GM21786 (cell line): ENCODE measurements at regions not wholly inside any gene's neighbourhood (a gene's known extent, or its start where the extent isn't known, plus 50 kb on each side); places are given as distances from the start of the nearest gene placed in this dataset.
"Not testable (repeated sequence)": the region's sequence is repeated elsewhere in the genome, so short reads cannot be mapped to it uniquely, and the experiment has no call there.

ENCODE experiments used
- ATAC-seq: cut with Tn5 transposase; IDR thresholded peaks from one replicate; pipeline ENCODE4 v1.9.1; 2021; ENCODE audit not compliant: unreplicated experiment

DNA sequence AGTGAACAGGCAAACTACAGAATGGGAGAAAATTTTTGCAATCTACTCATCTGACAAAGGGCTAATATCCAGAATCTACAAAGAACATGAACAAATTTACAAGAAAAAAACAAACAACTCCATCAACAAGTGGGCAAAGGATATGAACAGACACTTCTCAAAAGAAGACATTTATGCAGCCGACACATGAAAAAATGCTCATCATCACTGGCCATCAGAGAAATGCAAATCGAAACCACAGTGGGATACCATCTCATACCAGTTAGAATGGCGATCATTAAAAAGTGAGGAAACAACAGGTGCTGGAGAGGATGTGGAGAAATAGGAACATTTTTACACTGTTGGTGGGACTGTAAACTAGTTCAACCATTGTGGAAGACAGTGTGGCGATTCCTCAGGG lies 167.8 kb upstream of the PWP1 start:
- ATAC-seq = not testable (repeated sequence)

DNA sequence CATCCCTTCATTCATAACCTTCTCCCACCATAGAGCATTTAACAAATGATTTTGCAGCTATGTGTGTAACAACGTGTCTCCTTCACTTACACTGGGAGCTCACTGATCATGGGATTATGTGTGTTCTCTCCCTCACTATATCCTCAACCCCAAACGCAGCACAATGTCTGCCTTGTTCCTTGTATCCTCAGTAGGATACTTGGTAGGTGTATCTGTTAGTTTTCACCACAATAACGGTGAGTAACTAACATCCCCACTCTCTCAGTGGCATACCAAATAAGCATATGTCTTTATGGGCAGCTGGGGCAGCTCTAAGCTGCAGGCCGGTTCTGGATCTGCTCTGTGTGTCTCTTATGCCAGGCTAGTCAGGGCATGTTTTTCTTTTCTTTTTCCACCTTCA lies 166.7 kb upstream of the PWP1 start:
- no peak for ATAC-seq

DNA sequence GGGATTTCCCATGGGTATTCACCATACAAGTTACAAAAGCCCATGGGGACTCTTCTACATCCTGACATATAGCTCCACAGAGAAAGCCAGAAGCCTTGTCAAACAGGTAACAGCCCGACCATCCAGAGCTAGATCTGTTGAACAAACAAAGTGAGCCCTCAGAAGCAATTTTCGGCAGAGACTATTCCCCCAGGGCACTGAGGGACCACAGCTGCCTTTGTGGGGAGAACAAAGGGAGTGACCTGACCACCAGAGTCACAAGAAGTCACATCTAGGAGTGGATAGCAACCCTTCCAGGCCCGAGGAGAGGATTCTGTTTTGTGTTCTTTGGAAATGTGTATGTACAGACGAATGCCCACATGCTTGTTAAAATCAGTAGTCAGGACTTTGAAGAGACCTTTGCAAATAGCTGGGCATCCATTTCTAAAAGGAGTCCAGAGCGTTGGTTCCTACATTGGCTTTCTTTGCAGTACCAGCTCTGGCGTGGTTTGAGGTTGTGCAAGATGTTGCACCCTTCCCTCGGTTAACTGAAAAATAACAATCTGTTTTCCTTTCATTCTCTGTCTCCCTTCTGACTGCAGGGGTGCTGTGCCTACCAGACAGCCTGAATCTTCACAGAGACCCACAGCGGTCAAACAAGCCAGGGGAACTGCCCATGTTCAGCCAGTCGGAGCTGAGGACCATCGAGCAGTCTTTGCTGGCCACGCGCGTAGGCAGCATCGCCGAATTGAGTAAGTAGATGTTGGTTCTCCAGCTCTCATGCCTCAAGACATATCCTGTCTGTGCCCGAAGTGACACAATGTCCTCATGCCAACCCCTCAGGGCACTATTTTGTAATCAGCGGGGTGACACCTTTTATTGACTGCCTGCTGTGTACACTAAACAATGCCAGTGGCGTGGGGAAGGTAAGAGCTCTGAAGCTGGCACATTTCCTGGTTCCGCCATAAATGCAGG lies 165.4 kb upstream of the PWP1 start:
- no peak for ATAC-seq

DNA sequence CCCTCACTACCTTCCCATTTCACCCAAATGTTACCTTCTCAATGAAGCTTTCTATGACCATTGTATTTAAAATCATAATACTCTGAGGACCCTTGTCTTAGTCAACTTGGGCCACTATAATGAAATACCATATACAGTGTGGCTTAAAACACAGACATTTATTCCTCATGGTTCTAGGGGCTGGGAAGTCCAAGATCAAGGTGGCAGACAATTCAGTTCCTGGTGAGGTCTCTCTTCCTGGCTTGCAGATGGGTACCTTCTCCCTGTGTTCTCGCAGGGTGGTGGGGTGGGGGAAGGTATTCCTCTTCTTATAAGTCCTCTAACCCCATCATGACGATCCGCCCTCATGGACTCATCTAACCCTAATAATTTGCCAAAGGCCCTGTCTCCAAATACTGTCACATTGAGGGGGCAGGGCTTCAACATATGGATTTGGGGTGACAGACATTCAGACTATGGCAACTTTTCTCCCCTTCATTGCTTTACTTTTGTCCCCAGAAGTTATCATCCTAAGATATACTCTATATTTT lies 163.7 kb upstream of the PWP1 start:
- ATAC-seq = no peak

DNA sequence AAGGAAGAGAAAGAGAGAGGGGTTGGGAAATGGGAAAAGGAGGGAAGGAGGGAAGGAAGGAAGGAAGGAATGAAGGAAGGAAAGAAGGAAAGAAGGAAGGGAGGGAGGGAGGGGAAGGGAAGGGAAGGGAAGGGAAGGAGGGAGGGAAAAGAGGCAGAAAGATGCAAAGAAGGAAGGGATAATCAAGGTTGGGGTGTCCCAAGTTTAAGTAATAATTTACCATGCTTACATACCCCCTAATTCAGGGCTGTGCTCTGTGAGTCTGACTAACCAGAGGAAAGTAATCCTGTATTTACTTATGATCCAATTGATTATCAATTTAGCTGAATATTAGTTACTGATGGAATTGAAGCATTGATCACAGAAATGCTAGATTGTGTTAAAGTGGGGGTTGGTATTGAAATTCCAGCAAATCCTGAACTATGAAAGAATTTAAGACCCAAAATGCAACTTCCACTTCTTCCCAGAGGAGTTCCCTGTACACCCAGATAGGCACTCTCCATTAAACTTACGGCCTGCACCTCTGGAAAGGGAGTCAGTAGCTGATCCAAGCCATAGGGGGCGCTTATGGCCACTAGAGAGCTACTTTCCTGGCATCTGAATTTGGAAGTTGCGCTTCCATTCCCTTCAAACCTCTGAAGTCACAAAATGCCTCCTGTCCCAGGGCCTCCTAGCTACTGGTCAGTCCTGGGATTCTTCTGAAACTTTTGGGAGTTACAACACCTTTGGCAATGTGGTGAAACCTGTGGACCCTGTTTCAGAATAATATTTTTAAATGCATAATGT lies 162.7 kb upstream of the PWP1 start:
- no peak for ATAC-seq

DNA sequence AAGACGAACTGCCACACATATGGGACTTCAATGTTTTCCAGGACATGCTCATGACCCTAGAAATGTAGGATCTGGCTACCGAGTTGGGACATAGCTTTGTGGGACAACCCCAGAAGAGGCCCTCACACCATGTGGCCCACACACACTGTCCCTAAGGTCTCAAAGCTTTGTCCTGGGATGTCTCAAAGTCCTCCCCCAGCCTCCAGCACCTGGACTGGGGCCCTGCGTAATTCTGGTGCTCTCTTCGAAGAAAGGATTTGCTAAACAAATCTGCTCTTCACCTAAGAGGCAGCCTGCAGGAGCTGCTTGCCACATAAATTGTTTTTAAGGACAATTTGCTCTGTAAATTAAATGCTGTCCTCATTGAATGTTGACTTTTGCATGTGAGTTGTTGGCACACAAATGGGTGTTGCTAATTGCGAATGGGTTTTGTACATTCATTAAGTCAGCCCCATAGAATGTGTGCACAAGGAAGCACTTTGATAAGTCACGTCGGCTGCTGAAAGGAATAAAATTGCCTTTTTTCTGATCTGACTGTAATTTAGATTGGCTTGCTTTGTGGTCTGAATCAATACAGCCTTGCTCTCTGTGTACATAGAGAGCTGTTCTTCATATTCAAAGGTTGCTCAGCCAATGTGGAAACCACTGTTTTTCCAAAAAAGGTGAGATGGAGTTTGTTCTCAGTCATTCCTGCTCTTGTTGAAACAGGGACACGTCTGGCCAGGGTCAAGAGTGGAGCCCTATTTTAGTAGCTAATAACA lies 161.6 kb upstream of the PWP1 start:
- no peak for ATAC-seq

DNA sequence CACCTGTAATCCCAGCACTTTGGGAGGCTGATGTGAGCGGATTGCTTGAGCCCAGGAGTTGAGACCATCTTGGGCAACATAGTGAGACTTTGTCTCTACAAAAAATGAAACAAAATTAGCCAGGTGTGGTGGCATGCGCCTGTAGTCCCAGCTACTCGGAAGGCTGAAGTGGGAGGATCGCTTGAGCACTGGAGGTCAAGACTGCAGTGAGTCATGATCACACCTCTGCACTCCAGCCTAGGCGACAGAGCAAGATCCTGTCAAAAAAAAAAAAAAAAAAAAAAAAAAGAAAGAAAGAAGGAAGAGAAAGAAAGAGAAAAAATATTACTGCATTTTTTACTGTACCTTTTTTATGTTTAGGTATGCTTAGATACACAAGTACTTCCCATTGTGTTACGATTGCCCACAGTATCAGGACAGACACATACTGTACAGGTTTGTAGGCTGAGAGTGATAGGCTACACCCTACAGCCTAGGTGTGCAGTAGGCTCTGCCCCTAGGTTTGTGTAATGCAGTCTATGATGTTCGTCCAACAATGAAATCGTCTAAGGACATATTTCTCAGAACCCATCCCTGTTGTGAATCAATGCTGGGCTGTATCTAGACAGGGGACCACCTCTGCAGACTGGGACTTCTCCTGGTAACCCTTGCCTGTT lies 160.4 kb upstream of the PWP1 start:
- no peak for ATAC-seq

DNA sequence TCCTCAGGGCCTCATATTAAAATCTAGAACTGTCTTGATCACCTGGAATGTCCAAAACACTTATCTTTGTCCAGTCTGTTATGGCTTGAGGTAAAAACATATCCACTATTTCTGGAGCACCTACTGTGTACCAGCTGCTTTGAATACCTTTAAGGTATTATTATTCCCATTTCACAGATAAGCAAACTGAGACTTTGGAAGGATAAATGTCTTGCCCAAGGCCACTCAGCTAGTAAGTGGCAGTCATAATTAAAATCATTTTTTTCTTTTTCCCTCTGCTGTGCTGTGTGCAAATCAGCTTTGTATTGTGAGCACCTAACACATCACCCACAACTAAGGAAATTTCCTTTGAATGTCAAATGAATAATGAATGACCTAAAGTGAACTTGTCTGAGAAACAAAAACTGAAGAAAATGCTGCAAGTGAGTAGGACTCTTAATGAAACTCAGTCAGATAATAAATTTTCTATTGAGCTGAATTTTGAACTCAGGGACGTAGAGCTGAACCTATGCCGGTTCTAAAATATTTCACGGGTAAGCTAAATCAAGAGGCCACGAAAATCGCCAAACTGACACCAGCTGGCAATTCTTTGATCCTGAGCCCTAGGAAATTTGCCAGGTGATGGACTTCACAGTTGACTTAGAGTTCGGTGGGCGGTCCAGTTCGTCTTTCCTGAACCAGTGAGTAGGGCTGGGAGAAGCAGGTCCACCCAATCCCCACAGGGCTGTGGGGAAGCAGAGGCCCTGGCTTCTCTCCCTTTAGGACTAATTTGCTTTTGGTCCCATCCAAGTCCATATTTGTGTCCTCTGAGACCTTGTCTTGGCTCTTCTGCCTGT lies 159.7 kb upstream of the PWP1 start:
- ATAC-seq = no peak

DNA sequence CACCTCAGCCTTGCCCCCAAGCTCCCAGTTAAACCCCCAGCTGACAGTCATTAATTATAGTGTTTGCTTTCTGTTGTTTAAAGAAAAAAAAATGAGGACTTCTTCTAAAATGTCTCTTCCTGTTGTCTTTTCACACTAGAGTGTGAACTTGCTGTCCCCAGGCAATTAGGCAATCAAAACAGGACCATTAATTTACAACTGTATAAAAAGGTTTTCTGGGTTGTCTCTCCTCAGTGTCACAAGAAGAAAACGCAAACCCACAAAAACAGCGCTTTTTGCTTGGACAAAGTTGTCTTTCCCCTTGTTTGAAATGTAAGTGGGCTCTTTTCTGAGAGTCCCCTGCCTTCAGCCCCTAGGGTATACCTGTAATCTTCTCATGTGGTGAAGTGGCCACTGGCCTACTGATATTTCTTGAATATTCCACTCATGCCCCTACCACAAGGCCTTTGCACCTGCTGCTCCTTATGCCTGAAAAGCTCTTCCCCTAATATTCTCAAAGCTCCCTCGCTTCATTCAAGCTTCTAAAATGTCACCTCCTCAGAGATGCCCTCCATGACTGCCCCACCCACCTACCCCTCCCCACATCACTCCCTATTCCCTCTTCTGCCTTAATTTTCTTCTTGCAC lies 158.9 kb upstream of the PWP1 start:
- no peak for ATAC-seq

DNA sequence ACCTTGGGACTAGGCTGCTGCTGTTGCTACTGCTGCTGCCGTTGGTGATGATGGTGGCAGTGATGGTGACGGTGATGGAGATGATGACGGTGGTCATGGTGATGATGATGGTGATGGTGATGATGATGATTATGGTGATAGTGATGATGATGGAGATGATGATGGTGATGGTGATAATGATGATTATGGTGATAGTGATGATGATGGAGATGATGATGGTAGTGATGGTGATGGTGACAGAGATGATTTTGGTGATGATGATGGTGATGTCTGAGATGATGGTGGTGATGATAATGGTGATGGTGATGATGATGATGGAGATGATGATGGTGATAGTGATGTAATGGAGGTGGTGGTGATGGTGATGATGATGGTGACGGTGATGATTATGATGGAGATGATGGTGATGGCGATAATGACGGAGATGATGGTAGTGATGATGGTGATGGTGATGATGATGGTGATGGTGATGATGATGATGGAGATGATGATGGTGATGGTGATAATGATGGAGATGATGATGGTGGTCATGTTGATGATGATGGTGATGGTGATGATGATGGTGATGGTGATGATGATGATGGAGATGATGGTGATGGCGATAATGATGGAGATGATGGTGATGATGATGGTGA lies 156.8 kb upstream of the PWP1 start:
- ATAC-seq = no peak

DNA sequence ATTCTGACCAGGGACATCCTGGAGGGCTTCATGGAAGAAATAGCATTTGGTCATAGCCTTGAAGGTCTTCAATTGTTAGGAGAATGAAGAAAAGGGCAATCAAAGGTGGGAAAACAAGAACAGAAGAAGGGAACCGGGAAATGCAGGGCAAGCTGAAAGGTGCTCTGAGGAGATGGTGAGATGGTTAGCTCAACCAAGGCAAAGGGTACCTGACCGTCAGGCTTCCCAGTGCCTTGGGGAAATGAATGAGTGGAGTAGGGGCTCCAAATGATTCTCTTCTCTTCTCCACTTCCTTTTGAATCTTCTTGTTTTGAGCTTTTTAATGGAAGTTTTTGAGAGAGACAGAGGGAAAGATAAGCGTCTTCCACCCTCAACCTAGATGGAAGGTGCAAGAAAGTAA lies 155.6 kb upstream of the PWP1 start:
- no peak for ATAC-seq

DNA sequence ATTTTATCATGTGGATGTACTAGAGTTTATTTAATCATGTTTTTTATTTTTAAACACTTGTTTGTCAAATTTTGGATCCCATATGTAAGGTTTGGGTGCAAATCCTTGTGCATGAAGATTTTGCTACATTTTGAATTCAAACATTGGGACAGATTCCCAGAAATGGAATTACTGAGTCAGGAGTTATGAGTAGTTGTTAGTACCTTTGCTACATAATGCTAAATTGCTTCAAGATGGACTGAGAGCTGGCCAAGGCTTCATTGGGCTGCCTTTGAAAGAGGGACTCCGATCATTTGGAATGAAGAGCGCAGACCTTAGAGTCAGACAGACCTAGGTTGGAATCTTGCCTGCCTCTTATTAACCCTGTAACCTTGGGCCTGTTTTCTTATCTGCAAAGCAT lies 154.9 kb upstream of the PWP1 start:
- no peak for ATAC-seq

DNA sequence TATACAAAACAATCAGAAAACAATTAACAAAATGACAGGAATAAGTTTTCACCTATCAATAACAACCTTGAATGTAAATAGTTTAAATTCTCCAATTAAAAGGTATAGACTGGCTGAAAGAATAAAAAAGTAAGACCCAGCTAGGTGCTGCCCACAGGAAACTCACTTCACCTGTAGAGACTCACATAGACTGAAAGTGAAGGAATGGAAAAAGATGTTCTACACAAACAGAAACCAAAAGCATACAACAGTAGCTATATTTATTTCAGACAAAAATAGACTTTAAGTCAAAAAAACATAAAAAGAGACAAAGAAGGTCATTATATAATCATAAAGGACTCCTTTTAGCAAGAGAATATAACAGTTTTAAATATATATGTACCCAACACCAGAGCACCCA lies 152.4 kb upstream of the PWP1 start:
- peak; percentile 71 for ATAC-seq

DNA sequence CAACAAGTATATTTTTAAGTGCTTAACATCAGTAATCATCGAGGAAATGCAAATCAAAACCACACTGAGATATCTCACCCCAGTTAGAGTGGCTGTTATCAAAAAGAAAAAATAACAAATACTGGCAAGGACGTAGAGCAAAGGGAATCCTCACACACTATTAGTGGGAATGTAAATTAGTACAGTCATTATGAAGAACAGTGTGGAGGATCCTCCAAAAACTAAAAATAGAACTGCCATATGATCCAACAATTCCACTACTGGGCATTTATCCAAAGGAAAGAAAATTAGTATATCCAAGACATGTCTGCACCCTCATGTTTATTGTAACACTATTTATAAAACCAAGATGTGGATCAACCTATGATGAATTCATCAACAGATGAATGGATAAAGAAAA lies 149.0 kb upstream of the PWP1 start:
- no peak for ATAC-seq

DNA sequence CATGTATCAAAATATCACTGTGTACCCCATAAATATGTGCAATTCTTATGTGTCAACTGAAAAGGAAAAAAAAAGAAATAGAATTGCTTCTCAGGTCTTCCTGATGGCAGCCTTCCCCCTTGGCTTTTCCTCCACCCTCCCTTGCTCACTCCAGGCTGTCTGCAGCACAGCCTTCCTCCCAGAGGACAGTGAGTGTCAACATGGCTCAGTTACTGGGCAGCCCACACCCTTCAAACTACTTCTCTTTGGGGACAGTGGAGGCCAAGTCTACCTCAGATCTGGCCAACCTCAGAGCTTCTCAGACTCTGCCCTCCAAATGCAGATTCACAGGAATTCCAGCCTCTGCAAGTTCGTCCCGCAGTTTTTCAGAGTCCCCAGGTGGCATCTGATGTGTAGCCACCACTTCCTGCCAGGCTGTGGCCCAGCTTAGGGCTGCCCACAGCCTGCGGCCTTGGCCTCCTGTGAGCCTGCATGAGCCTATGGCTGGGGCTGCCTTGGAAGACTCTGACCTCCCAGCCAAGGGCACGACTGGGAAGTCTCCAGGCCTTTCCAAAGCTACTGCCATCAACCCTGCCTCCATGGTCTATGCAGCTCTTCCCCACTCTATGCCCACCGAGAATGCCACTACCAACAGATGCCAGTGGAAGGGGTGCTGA lies 148.0 kb upstream of the PWP1 start:
- ATAC-seq = no peak

DNA sequence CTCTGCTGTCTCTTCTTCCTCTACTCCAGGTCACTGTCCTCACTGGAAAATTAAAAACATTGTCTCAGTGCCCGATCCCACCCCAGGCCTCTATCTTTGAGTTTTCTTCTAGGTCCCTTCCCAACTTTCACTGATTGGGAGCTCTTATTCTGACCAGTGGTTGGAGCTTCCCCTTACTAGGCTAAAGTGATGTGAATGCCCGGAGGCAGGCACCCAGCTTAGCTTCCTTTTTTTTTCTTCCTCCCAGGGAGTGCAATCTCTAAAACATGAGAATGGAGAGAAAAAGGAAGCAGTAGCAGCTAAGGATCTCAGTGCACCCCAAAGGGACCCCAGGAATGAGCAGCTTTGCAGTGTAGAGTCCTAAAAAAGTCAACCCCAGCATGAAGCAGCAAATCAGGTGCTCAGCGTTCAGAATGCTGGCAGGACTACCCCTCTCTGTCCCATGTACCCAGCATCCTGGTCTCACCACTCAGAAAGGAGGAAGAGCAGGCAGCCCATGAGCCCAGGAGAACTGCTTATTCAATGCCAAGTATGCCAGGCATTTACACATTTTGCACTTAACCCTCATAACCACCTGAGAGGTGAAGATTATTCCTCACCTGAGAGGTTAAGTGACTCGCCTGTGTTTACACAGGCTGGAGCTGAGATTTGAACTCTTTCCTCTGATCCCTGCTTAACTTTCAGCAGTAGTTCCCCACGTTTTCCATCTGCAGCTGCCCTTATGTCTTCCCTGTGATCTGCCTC lies 146.2 kb upstream of the PWP1 start:
- ATAC-seq = no peak

DNA sequence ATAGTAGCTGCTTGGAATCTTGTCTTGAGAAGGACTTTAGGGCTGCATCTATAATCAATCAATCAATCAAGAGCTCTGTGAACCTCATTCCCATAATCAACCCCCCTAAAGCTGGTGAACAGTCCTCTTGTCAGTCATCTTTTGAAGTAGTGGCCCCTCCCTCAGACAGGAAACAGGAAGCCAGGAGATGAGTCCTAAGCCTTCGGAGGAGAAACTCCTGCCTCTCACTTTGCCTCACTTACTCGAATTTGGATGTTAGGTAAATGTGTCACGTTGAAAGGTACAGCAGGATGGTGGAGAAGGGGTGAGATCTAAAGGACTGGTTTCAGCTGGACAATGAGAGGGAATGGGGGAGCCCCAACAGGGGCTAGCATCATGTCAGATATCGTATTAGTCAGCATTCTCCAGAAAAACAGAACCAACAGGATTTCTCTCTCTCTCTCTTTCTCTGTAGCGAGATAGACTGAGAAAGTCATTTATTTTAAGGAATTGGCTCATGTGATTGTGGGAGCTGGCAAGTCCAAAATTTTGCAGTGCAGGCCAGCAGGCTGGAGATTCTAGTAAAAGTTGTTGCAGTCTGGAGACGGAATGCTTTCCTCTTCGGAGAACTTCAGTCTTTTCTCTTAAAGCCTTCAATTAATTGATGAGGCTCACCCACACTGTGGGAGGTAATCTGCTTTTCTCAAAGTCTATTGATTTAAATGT lies 144.4 kb upstream of the PWP1 start:
- no peak for ATAC-seq
